ENCODE measurements at regions not wholly inside any gene's neighbourhood (a gene's known extent, or its start where the extent isn't known, plus 50 kb on each side); places are given as distances from the start of the nearest gene placed in this dataset.

DNA sequence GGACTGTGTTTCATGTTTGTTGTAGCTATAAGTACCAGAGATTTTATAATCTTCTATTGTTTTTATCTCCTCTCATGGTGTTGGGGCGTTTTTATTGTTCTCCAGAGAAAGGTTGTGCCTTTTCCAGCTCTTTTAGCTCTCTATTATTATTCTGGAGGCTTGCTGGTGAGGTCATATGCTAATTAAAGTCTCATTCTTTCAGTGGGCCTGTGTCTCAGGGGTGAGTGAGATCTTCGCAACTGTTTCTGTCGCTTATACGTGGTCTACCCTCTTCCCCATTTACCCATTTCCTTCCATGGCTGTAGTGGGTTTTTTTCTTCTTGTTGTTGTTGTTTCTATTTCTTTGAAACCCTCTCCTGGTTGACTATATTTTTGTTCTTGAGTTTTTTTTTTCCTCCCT is 584.9 kb downstream of the TMEM182 start:
- TF ChIP-seq, protein P1, sequence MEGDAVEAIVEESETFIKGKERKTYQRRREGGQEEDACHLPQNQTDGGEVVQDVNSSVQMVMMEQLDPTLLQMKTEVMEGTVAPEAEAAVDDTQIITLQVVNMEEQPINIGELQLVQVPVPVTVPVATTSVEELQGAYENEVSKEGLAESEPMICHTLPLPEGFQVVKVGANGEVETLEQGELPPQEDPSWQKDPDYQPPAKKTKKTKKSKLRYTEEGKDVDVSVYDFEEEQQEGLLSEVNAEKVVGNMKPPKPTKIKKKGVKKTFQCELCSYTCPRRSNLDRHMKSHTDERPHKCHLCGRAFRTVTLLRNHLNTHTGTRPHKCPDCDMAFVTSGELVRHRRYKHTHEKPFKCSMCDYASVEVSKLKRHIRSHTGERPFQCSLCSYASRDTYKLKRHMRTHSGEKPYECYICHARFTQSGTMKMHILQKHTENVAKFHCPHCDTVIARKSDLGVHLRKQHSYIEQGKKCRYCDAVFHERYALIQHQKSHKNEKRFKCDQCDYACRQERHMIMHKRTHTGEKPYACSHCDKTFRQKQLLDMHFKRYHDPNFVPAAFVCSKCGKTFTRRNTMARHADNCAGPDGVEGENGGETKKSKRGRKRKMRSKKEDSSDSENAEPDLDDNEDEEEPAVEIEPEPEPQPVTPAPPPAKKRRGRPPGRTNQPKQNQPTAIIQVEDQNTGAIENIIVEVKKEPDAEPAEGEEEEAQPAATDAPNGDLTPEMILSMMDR (IDR thresholded peaks at IDR 0.05): no peak
- TF ChIP-seq POLR2A (IDR thresholded peaks at IDR 0.05; ENCODE audit: low read depth) (no peak), POLR2AphosphoS5 (IDR thresholded peaks at IDR 0.05) (no peak)
